GM21529 (cell line): ENCODE measurements at regions not wholly inside any gene's neighbourhood (a gene's known extent, or its start where the extent isn't known, plus 50 kb on each side); places are given as distances from the start of the nearest gene placed in this dataset.

Experiments used
- ATAC-seq: cut with Tn5 transposase; IDR thresholded peaks from one replicate; pipeline ENCODE4 v1.9.1; 2021; ENCODE audit not compliant: unreplicated experiment

DNA sequence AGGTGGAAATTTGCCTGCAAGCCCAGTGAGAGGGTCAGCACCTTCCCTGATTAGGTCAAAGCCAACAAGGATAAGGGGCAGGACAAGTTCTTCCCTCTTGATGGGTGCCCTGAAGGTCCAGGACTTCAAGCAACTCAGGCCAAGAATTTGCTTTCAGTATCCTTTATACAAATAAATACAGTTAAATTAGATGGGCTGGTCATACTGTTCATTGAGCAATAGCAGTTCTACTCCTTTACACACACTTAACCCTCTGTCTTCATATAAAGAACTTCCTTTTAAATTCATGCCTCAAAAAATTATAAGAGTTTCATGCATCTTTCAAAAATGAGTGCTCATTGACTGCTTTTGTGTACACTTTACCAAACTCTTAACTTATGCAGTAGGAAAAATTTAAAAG lies 392.0 kb downstream of the SPRY1 start:
- ATAC-seq: no peak

DNA sequence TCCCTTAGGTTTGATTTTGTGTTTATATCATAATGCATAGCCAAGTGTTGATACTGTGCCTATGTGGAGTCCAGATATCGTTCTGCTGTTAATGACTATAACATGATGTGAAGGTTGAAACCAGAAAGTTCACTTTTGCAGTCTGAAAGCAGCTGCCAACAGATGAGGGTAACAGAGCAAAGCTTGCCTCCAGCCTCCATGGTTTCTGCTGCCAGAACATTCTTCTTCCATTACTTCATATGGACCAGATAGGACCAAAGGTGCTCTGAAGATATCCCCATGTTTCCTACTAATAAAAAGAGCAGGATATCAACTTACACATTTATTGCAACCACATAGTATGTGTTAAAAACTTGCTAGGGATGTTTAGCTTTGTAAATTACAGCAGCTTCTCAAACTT lies 394.1 kb downstream of the SPRY1 start:
- ATAC-seq: no peak

DNA sequence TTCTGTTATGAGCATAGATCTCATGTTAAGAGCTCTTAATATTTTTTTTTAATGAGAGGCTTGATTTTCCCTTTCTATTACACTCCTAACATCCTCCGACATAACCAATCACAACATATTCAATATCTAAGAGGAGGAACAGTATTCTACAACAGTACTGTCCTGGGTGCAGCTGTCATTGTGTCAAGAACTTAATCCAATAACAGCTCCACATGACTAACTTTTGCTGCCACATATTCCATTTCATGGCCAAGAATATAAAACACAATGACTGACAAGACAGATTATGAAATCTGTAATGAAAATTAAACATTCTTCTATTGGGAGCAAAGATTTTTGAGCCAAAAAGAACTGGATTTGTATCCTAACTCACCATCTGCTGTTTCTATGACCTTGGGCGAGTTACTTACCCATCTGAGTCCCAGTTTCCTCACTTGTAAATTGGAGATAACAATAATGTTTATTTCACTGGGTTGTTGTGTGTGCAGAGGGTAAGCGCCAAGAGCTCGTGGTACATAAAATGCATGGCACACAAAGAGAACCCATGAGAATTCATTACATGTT lies 405.6 kb downstream of the SPRY1 start:
- no peak for ATAC-seq

DNA sequence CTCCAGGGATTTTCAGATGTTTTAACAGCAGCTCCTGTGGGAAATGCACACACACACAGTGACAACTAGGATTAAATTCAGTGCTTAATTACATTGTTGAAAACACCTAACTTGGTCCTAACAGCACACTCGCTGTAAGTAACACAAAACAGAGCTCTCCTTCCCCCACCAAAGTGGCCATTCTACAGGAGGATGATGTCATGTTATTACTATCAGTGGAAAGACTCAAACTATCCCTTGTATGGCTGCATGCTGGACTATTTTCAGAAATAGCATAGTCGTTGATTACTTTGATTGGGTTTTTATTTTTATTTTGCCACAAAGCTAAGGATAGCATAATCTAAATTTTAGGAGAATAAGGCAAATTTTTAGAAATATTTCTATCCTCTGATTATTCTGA lies 406.3 kb downstream of the SPRY1 start:
- ATAC-seq: no peak

DNA sequence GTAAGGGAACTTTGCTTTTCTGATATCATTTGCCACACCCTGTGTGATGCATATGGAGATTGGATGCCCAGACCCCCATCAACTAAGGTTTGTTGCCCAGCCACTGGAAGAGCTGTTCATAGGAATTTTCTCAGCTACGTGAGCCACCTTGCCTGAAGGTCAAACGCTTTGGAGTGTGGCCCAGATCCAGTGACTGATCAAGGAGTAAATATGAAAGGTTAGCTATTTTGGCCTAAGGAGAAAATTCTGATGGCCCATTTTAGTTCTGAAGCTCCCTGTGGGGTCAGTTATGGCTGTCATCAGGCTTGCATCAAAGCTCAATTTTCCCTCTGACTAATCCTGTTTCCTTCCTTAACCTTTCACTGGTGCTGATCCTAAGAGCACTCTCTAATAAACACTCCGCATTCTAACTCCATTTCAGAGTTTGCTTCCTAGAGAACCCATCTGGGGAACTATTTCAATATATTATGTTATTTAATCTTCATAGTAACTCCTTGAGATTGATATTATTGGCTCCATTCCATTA lies 407.7 kb downstream of the SPRY1 start:
- ATAC-seq: no peak

DNA sequence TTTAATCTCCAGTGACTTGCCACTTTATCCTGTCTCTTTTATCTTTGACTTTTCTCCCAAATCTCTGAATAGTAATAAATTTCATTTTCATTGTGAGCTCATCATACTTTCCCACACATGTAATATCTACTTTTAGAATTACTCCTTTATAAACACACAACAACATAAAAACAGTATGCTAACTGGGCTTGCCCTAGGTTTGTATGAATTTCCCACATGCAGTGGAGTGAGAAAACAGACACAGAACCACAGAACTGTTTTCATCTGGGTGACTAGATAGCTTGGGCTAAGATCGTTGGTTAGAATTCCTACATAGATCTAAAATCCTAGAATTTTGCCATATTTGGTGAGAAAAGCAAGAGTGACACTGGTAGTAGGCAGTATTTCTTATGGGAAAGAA lies 409.5 kb downstream of the SPRY1 start:
- ATAC-seq: no peak

DNA sequence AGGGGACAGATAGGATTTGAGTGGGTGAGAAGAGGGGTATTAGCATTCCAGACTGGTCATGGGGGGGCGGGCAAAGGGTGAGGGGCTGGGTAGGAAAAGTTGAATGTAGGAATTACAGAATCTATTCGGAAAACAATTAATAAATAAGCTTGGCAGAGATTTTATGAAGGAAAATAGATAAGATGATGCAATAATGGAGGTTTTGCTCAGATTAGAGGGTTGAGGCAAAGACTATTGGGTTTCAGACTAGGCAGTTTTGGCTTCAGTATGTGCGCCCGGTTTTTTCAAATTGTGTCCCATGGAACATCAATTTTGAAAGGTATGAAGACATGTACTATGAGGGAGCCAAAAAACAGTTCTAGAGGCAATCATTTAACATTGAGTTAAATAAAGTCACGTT lies 410.6 kb downstream of the SPRY1 start:
- no peak for ATAC-seq

DNA sequence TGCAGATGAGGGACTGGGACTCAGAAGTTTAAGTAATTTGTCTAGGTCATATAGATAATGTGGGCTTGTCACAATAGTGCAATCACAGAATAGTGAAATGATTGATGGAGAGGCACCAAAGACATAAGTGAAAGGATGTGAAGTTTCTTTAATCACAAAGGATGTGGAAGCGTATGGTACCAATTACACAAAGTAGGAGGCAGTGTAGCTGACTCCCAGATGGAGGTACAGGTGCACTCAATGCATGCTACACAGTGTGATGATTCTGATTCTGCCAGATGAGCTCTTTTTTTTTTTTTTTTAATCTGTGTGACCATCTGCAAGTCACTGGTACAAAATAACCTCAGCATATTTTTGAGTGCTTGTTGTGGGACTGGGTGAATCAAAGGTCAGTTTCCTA lies 411.3 kb downstream of the SPRY1 start:
- ATAC-seq: no peak

DNA sequence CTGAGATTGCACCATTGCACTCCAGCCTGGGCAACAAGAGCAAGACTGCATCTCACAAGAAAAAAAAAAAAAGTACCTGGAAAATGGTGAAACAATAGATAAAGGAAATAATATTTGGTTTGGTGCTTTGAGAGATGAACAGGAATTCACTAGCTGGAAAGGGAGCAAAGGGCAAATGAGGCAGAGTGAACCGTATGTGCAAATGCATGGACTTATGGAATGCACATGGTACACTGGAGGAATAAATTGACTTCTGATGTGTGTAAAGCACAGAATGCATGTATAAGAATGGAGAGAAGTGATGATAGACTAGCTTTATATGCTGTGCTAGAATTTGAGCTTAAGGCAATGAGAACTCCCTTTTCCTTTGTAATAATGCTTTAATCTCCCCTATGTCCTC lies 413.3 kb downstream of the SPRY1 start:
- ATAC-seq: no peak

DNA sequence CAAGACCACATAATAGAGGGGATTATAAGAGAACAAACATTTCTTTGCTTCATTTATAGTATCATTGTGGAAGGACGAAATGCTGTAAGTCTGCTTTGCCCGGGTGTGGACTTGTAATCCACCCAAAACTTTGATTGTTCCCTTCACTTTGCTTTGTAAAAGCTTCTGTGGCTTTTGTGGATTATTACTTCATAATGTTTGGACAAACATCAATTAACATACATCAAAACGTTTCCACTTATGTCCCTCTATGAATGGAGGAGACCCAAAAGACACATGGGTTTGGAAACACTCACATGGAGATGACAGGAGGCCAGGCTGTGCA lies 415.4 kb downstream of the SPRY1 start:
- no peak for ATAC-seq

DNA sequence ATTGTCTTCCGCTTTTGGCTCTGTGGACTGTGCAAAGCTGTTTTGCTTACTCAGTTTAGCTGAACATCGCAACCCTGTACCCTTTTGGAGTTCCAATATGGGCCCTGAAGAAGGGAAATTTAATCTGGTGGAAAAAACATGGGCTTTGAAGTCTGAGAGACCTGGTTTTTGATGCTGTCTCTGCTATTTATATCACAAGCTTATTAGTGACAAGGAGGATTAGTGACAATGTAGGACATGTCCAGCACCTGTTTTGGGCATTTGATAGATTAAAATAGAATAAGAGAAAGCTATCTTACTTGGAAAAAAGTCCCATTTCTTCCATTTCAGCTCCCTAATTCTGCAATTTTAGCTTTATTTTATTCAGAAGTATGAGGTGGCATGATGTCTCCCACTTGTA lies 417.3 kb downstream of the SPRY1 start:
- ATAC-seq: no peak

DNA sequence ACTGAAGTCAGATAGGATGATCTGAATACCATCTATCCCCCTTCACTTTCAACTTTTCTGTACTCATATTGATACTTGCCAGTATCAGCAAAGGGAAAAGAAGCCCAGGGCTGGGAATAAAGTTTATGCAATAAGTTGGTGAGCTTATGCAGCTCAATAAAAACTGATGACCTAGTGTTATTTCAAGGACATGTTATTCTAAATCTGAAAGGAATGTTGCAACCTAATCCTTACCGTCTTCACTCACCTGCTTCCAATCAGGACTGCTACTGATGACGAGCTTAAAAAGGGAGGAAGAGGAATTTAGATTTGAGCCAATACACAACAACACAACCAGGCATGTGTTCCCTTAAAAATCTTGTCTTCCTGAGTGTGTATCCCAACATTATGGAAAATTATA lies 419.9 kb downstream of the SPRY1 start:
- ATAC-seq: no peak

DNA sequence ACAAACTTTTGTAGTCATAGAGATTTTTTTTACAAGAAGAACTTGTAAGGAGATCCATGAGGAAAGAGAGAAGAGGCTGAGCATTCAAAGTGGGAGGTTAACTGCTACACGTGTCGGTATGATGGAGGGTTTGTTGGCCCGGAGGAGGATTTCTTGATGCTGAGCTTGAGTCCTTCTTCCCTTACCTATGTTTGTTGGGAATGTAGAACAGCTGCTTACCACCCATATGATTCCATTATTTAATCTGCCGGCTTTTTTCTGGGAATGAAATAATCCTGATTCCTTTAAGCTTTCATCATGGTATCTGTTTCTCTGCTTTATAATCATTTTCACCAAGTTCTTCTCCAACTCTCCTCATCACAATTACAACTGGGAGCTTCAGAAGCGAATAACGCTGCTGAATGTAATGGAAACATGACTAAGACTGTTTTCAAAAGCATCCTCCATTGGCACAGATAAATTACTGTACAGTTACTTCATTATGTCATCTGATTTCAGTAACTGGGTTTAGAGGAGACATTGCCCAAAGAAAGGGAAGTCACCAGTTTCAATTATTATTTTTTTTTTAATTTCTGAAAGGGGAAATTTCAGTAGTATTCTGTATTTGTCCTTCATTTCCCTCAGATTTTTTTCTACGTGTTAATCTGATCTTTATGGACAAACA lies 420.6 kb downstream of the SPRY1 start:
- ATAC-seq: no peak

DNA sequence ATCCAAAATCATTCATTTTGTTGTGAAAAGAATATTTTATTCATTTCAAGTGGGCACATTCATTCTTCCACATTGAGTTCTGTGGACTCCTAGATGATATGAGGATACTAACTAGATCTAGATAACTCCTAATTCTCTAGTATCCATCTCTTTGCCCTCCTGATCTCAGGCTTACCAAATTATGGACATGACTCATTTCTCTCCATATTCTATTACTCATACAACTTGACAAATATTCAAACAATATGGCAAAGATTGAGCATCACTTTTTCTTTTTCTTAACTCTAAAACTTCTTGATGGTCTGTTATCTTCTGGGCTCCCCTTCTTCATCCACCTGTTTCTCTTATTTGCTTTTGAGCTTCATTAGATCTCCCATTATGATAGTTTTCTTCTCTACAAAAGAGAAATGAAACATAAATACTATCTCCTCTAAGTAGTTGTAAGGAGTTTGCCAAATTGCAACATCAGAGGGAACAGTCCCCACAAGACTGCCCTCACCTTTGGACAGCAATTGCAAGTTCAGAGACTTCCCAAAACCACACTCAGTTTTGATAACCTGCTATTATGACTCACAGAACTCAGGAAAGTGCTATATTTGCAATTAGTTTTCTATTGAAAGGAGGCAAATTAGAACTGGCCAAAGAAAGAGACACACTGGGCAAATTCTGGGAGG lies 422.9 kb downstream of the SPRY1 start:
- no peak for ATAC-seq

DNA sequence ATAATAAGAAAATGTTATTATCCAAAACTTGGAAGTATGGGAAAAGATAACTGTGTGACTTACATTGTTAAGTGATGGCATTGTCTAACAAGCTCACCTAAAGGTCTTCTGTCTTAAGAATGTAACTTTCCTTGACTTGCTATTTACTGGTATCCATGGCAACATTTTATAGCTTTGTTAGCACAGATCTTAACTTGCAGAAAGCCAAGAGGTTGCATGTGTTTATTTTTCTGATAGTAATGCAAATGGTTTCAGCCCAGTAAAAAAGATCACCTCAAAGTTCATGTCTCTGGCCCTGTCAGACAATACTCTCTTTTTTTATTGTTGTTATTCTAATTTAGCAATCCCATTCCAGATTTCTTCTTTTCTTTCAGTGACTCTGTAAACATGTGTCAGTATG lies 425.3 kb downstream of the SPRY1 start:
- ATAC-seq: no peak

DNA sequence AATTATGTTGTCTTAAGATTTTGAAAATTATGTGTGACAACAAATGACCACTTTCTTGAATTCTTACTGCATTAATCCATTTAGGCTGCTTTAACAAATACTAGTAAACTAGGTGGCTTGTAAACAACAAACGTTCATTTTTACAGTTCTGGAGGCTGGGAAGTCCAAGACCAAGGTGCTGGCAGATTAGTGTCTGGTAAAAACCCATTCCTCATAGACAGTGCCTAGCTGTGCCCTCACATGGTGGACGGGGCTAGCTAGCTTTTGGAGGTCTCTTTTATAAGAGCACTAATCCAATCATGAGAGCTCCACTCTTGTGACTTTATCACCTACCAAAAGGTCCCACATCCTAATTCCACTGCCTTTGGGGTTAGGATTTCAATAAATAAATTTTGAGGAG lies 425.8 kb downstream of the SPRY1 start:
- ATAC-seq: no peak

DNA sequence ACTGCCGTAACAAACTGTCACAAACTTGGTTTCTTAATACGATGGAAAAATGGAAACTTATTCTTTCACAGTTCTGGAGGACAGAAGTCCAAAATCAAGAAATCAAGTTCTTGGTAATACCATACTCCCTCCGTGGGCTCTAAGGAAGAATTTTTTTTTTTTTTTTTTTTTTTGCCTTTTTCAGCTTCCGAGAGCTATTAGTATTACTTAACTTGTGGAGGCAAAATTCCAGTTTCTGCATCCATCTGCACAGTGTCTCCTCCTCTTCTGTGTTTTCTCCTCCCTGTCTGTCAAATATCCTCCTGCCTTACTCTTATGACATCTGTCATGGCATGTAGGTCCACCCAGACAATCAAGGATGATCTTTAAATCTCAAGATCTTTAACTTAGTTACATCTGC lies 426.6 kb downstream of the SPRY1 start:
- ATAC-seq: no peak

DNA sequence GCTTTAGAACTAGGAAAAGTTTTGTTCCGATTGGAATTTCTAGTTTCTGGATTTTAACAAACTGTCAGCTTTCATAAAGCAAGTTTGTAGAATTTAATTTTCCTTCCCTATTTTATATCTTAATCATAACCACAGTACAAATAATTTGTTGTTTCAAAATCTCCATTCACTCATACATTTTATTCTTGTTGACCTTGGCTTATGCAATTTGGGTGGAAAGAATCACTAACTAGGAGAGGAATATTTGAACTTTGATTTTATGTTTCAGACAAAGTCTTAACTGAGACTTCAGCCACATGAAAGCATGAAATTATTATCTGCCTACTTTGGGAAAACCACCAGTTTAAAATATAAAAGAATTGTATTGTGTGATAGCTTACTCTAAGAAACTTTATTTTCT lies 427.9 kb downstream of the SPRY1 start:
- ATAC-seq: no peak

DNA sequence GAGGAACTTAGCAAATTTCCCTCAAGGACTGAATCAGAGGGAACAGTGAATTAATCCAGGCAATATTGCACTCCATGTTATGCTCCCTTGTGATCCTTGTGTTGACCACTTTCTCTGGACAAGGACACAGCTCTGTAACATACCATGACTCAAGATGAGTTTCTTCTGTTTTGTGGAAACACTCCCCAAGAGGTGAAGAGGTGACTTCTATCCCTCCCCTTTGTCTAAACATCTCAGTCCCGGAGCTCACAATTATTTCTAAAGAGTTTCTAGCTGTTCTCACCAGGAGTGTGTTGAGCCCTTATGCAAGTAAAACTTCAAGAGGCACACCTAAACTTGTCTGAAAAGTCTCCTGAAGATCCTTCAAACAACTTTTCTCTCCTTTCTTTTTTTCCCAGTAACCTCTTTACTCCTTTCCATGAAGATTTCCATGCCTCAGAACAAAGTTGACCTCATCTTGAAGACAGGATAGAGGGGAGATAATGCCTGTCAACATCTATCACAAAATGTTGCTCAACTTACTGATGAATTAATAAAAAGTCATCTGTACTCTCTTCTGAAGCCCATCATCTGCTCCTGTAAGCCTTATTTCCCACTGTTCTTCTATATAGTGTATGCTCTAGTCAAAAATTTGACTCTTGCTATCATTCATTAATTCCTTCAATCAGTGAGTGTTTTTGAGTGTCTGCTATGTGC lies 429.1 kb downstream of the SPRY1 start:
- ATAC-seq: no peak

DNA sequence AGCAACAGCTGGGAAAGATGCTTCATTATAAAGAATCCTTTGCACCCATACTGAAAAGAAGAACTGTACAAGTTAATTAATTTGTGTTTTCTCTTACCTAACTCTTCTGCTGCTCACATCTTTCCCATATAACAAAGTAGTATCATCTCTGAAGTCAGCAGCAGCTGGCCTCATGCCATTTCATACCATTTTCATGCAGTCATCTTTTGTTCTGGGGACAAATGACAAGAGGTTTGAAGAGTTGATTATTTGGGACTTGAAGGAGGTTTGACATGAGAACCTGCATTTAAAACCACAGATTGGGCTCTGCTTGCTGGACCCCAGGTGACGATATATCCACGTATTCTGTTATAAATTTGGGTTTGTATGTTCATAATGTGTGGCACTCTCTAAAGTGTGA lies 430.3 kb downstream of the SPRY1 start:
- ATAC-seq: no peak

DNA sequence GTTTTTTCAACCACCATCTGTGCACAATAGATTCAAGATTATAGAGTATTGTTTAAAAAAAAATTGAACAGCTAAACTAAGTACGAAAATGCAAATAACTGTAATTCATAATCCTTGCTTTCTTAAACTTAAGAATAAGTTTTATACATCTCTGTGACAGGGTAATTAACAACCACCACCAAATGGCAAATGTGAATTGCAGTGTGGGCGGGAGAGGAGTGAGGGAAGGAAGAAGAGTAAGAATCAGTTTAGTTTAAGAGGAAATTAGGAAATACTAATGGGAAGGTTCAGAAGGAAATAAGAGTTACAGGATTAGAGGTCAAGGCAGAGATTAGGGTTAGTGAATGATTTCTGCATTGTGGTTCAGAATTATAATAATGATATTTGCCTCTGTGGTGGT lies 430.9 kb downstream of the SPRY1 start:
- ATAC-seq: no peak

DNA sequence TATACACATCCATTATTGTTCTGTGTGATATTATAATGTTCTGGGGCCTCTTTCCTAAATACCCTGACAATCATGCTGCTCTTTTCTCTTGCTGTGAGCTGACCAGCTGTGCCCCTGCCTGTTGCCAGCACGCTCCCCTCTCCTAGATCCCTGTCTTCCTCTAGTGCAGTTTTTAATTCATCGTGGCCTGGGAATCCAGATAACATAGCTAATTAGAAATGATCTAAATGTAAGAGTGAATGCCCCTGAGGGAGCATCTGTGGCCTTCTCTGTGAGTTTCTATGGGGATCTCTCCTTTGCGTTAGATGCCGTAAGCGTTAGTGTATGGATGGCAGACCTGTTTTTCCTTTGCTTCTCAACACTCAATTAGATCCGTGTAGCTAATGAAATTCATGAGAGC lies 434.3 kb downstream of the SPRY1 start:
- no peak for ATAC-seq
